HG03565 (cell line): ENCODE measurements at regions not wholly inside any gene's neighbourhood (a gene's known extent, or its start where the extent isn't known, plus 50 kb on each side); places are given as distances from the start of the nearest gene placed in this dataset.
"Not testable (repeated sequence)": the region's sequence is repeated elsewhere in the genome, so short reads cannot be mapped to it uniquely, and the experiment has no call there.

Experiments
- ATAC-seq: cut with Tn5 transposase; IDR thresholded peaks from one replicate; pipeline ENCODE4 v1.9.1; 2021; ENCODE audit warnings: mild to moderate bottlenecking, moderate library complexity; ENCODE audit not compliant: unreplicated experiment

DNA sequence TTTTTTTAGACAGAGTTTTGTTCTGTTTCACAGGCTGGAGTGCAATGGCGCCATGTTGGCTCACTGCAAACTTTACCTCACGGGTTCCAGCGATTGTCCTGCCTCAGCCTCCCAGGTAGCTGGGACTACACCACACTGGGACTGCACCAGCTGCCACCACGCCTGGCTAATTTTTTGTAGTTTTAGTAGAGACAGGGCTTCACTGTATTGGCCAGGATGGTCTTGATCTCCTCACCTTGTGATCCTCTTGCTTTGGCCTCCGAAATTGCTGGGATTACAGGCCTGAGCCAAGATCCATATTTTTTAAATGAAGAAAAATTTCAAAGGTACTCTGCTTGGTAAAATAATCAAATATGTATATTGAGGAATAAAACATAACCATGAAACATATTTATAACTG, 195.8 kb upstream of the TPTE start:
- peak; percentile 88 for ATAC-seq

DNA sequence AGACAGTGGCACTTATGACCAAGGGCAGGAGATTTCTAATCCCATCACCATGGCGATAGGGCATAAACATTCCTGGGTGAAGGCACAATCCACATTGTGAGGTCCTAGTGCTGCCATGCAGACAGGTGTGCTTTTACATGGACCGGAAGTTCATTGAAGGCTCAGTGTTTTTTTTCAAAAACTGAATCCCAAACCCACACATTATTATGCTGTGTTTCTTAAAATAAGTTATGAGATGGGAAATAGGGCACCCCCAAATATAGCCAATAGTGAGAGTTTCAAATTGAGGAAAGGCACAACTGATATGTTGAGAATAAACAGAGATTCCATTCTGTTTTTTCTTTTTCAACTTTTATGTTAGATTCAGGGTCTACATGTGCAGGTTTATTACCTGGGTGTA, 195.2 kb upstream of the TPTE start:
- ATAC-seq, result not testable (repeated sequence)

DNA sequence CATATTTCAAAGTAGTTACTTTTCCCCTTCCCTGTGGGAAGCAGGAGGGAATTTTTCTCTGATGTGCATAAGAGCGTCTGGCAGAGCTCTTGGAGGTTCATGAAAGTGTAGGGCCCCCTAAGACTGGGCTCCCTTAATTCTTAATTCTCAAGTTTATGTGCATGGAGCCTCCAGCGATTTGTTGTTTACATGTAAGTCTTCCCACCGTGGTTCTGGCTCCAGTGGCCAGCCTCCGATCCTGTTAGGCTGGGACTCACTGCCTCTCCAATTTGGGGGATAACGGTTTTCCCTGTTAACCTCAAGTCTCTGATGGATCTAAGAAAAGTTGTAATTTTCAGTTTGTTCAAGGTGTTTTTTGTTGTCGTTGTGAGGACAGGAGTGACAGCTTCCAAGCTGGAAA, 192.7 kb upstream of the TPTE start:
- ATAC-seq, result not testable (repeated sequence)

DNA sequence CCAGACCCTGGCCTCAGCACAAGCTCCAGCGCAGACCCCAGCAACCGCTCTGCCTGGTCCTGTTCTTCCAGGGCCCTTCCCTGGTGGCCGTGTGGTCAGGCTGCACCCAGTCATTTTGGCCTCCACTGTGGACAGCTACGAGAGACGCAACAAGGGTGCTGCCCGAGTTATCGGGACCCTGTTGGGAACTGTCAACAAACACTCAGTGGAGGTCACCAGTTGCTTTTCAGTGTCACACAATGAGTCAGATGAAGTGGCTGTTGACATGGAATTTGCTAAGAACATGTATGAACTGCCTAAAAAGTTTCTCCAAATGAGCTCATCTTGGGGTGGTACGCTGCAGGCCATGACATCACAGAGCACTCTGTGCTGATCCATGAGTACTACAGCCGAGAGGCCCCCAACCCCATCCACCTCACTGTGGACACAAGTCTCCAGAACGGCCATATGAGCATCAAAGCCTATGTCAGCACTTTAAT, 190.7 kb upstream of the TPTE start:
- ATAC-seq, result not testable (repeated sequence)

DNA sequence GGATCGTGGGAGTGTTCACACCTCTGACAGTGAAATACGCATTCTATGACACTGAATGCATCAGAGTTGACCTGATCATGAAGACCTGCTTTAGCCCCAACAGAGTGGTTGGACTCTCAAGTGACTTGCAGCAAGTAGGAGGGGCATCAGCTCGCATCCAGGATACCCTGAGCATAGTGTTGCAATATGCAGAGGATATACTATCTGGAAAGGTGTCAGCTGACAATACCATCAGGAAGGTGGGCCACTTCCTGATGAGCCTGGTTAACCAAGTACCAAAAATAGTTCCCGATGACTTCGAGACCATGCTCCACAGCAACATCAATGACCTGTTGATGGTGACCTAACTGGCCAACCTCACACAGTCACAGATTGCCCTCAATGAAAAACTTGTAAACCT, 190.2 kb upstream of the TPTE start:
- not testable (repeated sequence) for ATAC-seq

DNA sequence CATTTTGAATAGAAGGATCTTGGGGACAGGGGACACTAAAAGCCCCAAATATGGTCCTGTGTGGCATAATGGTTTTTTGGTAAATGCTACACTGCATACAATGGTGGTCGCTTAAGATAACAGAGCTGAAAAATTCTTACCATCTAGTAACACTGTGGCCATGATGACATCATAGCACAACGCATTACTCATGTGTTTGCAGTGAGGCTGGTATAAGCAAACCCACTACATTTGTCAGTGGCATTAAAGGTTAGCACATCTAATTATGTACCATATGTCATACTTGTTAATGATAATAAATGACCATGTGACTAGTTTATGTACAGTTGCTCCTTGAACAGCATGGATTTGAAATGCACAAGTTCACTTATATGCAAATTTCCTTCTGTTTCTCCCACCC, 188.4 kb upstream of the TPTE start:
- not testable (repeated sequence) for ATAC-seq

DNA sequence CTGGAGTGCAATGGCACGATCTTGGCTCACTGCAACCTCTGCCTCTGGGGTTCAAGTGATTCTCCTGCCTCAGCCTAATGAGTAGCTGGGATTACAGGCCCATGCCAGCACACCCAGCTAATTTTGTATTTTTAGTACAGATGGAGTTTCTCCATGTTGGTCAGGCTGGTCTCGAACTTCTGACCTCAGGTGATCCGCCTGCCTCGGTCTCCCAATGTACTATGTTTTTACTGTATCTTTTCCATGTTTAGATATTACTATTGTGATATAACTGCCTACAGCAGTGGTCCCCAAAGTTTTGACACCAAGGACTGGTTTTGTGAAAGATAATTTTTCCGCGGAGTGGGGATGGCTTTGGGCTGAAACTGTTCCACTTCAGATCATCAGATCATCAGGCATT, 187.0 kb upstream of the TPTE start:
- not testable (repeated sequence) for ATAC-seq

DNA sequence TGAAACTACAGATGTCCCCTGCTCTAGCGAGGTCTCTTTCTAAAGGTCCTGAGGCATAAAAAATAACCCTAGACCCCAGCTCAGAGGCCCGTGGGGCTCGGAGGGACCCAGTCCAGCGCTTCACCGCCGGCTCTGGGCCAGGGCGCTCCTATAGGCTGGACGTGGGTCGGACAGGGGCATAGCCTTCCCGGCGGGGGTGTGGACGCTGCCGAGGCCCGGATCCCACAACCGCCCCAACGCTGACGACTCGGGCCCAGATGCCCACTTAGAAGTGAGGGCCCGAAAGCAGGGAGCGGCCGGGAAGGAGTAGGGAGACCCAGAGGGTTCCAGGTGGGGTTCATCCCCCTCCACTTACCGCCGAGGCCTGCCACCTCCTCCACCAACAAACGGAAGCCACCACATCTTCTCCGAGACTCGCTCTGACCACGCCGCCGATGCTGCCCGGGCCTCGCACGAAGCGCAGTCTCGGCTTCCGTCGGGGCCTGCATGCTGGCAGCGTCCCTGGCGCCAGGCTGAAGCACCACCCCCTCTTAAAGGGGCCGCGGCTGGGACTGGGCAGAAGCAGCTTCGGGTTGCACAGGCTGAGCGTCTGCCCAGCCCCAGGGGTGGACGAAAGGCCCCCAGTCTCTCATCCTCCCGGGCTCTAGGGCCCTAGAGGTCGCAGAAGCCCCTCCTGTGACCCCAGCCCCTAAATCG, 179.0 kb upstream of the TPTE start:
- not testable (repeated sequence) for ATAC-seq

DNA sequence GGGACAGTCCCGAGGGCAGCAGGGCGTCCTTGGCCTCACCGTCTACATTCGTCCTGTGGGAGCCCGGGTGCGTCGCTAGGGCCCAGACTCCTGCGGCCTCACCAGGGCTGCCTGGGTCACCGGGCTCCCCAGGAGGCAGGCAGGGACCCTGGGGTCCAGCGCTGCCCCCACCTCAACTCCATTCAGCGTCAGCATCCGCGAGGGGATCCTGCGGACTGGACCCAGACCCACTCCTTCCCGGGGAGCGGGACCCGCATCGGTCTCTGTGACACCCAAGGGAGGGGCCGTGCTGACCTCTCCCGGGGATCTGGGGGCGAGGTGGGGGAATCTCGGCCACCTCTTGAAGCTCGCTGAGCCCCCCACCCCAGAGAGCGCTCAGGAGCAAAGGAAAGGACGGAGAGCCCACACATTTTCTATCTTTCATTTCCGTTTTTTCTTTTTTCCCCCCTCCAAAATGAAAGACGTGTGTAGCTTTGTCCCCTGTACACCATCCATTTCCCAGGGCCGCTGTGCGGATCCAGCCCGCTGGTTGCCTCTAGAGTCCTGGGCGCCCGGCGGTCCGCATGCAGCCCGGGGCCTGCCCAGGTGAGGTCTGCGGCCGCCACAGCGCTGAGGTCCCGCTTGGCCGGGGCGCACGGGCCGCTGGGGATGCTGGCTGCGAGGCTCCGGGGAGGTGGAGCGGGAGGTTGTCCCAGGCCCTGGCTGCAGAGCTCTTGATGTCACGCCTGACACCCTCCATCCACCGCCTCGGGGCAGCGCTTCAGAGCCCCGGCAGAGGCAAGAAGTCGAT, 178.0 kb upstream of the TPTE start:
- not testable (repeated sequence) for ATAC-seq

DNA sequence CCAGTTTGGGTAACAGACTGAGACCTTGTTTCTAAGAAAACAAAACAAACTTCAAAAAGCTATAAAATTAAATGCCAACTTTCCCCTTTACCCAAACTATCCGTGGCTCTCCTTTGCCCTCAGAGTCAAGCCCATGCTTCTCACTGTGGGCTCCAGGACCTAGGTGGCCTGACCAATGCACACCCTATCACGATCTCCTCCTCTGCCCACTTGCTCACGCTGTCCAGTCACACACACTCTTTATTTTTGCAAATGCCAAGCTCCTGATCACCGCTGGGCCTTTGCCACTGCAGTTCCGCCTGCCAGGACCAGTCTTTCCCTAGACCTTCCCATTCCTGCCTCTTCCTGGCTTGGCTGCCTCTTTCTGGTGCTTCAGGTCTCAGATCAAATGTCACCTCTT, 177.1 kb upstream of the TPTE start:
- not testable (repeated sequence) for ATAC-seq

DNA sequence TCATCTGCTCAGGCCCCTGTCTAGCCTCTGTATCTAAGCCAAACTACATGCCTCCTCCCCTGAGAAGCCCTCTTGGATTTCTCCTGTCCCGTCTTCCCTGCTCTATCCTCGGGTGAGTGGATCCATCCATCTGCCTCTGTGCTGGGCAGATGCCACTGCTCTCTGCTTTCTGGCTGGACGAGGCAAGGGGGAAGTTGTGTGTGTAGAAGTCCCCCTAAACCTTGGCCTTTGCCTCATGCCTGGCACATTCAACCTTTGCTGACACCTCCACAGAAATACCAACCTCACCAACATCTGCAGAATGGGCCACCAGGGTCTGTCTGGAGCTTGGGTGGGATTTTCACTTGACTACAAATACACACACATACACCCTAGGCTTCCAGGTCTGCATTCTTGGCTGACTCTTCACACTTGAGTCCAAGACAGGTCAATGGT, 176.2 kb upstream of the TPTE start:
- not testable (repeated sequence) for ATAC-seq

DNA sequence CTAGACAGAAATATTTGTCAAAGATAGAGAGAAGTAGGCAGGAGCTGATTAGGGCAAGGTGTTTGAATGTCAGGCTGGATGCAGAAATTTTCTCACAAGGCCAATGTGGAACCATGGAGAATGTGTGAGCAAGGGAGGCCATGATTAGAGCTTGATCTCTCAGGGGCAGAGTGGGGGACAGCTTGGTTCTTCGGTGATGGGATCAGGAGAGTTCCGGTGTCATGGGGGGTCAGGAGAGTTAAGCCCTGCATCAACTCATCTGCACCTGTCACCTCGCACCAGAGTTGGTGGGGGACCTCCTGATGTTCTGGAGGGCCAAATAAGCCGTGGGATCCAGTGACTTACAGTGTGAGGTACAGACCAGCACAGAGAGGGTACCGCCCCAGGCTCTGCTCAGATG, 175.1 kb upstream of the TPTE start:
- ATAC-seq, result not testable (repeated sequence)

DNA sequence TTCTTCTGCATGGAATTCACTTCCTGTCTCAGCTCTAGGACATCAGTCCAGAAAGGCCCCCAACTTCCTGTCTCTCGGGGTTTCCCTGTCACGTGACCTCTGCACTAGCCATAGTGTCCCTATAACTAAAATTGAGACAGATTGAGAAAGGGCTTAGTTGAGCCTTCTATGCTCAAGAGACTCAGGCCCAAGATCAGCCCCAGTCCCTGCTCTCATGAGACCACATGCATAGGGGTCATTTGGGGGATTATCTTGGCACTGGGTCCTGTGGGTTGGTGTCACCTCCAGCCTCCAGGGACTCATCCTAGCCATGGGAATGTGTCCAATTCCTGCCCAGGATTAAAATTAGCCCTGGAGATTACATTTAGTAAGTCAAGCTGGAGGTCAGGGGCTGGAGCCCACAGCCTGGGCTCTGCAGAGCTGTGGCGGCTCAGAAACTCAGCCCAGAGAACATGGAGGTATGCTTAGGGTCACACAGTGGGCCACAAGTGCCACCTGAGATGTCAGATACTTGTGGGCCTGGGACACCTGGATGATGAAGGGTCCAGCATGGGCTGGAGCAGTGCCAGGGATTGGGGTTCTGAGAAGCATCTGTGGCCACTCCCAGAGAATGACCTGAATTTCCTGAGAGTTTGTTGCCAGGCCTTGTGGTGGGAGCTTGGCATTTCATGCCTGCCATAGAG, 174.3 kb upstream of the TPTE start:
- ATAC-seq, result not testable (repeated sequence)

DNA sequence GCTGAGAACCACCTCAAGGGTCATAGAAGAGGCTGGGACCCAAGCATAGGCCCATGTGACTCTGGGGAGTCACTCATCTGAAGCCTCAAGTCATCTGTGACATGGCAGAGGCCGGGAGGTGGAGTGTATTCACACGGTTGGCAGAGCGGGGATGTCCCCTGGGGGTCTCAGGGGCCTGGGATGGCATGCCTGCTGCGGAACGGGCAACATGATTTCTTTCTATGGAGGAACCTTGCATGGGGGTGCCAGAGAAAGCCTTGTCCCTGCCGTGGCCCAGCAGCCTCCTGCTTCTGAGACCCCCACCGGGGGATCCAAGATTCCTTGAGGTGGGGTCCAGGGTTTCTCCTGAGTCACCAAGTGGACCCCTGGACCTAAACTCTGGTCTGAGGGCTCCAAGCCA, 173.7 kb upstream of the TPTE start:
- ATAC-seq, result not testable (repeated sequence)

DNA sequence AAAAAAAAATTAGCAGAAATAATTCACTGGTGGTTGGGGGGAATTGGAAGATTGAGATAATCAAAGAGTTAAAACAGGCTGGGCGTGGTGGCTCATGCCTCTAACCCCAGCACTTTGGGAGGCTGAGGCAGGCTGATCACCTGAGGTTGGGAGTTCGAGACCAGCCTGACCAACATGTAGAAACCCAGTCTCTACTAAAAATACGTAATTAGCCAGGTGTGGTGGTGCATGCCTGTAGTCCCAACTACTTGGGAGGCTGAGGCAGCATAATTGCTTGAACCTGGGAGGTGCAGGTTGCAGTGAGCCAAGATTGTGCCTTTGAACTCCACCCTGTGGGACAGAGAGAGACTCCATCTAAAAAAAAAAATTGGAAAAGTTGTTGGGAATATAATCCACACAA, 173.2 kb upstream of the TPTE start:
- not testable (repeated sequence) for ATAC-seq

DNA sequence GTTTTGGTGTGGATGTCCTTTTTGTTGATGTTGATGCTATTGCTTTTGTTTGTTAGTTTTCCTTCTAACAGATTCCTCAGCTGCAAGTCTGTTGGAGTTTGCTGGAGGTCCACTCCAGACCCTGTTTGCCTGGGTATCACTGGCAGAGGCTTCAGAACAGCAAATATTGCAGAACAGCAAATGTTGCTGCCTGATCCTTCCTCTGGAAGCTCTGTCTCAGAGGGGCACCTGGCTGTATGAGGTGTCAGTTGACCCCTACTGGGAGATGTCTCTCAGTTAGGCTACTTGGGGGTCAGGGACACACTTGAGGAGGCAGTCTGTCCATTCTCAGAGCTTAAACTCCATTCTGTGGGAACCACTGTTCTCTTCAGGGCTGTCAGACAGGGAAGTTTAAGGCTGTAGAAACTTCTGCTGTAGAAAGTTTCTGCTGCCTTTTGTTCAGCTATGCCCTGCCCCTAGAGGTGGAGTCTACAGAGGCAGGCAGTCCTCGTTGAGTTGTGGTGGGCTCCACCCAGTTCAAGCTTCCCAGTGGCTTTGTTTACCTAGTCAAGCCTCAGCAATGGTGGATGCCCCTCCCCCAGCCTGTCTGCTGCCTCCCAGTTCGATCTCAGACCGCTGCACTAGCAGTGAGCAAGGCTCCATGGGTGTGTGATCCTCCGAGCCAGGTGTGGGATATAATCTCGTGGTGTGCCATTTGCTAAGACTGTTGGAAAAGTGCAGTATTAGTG, 166.4 kb upstream of the TPTE start:
- not testable (repeated sequence) for ATAC-seq

DNA sequence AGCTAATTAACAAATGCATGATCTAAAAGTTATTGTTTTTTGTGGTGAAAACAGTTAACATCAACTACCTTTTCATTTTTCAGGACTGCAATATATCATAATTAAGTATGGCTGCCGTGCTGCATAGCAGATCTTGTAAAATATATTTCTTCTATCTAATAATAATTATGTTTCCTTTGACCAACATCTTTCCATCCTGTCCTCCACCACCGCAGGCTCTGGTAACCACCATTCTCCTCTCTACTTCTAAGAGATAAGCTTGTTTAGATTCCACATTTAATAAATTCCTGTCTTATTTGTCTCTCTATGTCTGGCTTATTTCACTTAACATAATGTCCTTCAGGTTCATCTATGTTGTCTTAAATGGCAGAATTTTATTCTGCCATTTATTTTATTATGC, 162.3 kb upstream of the TPTE start:
- not testable (repeated sequence) for ATAC-seq

DNA sequence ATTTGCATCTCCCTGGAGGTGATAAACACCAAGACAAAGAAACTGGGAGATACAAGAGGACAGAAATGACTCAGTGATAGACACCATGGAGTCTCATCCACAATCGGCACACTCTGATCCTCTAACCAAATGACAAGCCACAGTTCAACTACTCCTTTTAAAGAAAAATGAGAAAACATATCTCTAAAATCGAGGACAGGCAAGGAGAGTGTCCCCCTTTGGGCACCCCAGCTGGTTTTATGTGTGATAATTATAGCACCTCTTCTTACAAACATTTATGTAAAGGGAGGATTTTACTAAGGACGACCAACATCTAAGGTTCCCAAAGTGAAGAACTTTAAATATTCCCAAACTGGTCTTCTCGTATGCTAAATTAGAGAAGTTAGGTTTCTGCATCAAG, 161.5 kb upstream of the TPTE start:
- not testable (repeated sequence) for ATAC-seq

DNA sequence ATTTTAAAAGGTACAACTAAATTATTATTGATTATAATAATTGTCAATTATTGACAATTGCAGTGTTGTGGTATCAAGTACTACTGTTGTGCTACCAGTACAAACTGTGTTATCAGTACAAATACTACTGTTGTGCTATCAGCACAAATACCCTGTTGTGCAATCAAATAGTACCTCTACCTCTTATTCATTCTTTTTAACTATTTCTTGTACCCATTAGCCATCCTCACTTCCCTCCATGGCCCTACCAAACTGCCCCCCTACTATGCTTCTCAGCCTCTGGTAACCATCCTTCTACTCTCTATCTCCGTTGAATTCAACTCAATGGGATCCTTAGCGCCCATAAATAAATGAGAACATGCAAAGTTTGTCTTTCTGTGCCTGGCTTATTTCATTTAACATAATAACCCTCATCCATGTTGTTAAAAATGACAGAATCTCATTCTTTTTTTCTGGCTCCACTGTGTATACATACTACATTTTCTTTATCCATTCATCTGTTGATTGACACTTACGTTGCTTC, 160.1 kb upstream of the TPTE start:
- ATAC-seq, result not testable (repeated sequence)

DNA sequence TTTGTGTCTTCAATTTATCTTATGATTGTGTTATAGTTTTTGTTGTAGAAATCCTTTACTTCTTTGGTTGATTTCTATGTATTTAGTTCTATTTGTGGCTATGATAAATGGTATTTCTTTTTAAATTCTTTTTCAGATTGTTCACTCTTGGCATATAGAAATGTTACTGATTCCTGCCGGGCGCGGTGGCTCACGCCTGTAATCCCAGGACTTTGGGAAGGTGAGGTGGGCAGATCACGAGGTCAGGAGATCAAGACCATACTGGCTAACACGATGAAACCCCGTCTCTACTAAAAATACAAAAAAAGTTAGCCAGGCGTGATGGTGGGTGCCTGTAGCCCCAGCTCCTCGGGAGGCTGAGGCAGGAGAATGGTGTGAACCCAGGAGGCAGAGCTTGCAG, 158.6 kb upstream of the TPTE start:
- ATAC-seq, result not testable (repeated sequence)

DNA sequence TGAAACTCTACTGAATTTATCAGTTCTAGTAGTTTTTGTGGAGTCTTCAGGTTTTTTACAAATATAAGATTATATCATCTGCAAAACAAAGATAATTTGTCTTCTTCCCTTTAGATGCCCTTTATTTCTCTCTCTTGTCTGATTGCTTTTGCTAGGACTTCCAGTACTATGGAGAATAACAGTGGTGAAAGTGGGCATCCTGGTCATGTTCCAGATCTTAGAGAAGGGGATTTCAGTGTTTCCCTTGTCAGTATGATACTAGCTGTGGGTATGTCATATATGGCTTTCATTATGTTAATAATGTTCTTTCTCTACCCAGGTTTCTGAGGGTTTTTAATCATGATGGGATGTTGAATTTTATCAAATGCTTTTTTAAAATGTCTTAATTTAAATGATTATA, 158.1 kb upstream of the TPTE start:
- ATAC-seq, result not testable (repeated sequence)
